HG02588 (cell line): ENCODE measurements at regions not wholly inside any gene's neighbourhood (a gene's known extent, or its start where the extent isn't known, plus 50 kb on each side); places are given as distances from the start of the nearest gene placed in this dataset.

ENCODE experiments used
- ATAC-seq: cut with Tn5 transposase; IDR thresholded peaks from one replicate; pipeline ENCODE4 v1.9.1; 2021; ENCODE audit warnings: mild to moderate bottlenecking, moderate library complexity; ENCODE audit not compliant: unreplicated experiment

DNA sequence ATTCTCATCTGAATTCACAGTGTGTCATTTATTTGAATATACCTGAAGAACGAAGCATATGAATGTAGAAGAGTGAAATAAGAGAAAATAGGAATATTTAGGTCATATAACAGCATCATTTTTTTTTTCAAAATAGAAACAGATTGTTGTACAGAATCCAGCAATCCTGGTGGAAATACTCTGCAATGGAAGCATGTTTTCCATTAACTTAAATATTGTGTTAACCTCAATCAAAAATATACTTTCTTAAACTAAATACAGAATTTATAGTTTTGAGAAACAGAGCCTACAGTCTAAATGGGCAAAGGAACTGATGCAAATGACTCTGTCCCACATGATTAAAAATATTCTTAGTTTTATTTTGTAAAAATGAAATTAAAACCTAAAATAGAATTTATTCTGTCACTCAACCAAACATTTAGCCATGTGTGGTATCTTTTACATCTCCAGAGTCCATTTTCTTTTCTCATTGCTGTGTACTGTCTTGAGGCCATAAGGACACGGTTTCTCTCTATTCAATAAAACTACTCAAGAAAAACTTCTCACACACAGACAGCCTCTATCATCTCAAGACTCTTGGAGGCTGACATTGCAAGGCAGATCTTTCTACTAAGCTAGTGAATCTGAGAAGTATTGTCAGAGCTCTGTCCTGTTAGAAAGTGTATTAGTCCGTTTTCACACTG is 322.6 kb downstream of the LTN1 start:
- ATAC-seq = no peak

GRCh38 chr21:28669321-28669720 is 323.4 kb downstream of the LTN1 start:
- ATAC-seq = no peak

GRCh38 chr21:28663754-28664153 is 328.9 kb downstream of the LTN1 start:
- ATAC-seq = no peak

DNA sequence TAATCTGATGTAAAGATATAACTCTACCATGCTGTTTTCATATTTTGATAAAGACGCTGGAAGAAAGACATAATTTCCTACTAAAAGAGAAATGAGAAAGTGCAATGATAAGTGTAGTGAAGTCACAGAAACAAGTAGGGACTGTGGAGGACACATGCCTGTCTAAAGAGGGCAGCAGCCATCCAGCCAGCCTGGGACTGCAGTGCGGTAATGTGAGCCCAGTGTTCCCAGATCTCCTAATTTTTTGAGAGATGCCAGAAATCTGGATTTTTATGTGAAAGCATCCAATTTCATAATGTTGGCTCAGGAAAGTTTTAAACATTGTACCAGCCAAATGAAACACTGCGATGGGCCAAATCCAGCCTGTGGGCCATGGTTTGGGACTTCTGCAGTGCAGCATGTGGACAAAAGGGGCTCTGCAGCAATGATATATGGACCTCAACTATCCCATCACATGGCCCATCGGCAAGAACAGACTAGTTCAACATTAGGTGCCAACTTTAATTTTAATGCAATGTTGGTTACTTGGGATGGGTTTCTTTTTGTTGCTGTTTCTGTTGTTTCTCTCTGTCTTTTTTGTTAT is 329.5 kb downstream of the LTN1 start:
- no peak for ATAC-seq

DNA sequence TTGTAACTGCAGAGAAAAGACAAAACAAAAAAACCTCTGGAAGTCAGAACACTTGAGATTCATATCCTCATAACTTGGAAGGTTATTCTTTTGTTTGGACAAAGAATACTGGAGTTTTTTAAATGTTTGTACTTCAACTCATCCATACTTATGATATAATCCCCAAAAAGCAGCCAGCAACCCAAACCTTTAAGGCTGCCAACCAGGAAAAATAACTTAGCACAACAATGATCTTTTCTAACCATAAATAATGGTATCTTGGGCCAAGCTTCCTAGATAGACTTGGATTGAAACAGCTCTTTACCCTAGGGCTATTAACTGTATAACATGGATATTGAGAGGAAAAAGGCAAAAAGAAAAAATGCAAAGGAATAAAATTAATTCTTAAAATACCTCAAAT is 335.1 kb downstream of the LTN1 start:
- no peak for ATAC-seq

DNA sequence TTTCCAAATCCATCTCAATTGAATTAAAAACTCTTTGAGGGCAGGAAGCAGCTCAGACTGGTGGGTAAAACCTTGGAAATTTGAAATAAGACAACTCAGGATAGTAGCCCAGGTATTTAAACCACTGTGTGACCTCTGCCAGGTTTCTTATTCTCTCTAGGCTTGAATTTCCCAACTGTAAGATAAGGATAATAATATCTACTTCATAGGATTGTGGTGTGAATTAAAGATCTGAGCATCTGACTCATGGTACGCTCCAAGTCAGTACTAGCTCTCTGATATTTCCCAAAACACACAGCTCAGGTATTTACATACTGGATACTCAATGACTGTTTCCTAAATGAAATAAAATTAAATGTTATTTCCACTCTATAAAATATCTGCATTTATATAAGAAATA is 337.2 kb downstream of the LTN1 start:
- no peak for ATAC-seq

DNA sequence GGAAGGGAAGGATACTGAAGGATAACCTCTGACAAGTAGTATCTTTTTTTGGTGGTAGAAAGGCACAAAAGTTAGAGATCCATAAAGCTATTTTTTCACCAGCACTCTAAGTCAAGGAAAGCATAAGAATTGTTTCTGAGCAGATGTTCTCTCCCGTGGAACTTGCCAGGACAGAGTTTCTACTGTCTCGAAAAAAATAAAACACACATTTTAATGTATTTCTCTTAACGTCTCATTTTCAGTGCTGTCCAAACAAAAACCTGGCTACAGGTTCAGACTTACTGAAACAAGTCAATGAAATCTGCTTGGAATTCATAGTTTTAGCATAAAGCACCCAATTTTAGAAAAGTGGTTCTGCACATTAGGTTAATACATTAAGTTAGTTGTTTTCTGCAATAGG is 338.3 kb downstream of the LTN1 start:
- ATAC-seq = no peak

- no peak for ATAC-seq
Observed at GRCh38 chr21:28644762-28645161, 347.9 kb downstream of the LTN1 start.

DNA sequence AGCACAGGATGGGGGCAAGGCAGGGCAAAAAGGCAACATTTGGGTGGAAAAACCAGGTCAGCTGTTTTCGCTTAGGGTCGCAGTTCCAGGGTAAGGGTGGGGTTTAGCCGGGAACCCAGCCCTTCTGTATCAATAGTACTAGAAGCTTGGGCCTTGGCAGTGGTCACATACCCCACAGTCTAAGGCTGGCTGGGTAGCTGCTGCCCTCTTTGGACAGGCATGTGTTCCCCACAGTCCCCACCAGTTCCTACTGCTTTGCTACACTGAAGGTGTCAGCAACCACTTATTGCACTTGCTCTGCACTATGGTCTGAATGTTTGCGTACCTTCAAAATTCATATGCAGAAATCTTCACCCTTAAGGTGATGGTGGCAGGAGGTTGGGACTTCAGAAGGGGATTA is 349.8 kb downstream of the LTN1 start:
- ATAC-seq = no peak

GRCh38 chr21:28641731-28642130 is 350.9 kb downstream of the LTN1 start:
- no peak for ATAC-seq

DNA sequence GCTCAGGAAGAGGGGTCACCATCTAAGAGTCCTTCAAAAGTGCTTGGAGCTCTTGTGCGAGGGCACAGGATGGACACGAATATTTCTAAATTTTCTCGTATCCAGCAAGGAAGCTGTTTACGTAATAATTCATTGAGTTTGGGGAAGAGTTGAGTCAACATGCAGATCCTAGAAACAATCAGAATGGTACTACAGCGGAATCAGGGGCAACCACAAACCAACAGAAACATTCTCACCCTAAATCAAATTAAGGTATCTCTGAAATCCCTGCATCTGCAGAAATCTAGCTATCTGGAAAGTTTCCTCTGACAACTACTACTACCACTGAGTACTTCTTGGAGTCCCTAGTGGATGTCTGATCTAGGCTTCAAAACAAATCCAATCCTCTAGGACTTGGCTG is 352.4 kb downstream of the LTN1 start:
- ATAC-seq = no peak

- no peak for ATAC-seq
Observed at GRCh38 chr21:28639737-28640136, 352.9 kb downstream of the LTN1 start.

DNA sequence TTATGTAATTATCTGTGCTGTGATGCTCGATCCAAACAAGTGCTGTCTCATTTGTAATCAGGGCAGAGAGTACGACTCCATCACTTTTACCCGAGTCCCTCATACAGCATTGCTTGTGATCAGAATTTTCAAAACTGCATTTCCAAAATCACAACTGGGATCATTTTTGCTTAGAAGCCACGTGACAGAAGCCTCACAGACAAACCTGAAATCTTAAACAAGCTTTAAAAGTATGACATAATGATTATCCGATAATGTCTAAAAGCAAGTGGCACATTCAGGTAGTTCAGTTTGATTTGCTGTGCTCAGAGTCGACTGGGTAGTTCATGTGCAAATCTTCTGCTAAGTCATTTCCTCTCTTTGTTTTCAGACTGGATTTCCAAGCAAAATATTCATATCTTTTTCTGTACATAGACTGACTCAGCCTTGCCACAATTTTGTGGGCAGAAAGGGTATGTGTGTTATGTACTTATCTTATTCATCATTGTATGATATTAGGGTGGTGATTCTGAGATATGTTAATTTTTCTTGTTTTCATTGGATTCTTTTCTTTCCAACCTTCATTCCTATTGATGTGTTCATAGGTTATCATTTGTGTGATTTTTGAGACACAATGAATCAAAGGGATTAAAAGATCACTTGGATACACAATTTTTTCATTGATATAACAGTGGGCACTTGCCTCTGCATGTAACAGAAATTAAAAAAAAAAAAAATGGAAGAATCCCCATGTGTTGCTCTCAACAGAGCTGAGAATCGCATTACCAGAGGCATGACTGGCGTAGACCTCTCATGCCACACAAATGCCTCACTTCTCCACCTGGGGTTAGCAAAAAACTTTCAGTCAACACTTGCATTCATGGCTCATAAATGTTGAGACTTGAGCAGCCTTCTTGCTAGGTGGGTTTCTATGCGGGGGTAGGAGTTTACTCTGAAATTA is 355.7 kb downstream of the LTN1 start:
- ATAC-seq = no peak

DNA sequence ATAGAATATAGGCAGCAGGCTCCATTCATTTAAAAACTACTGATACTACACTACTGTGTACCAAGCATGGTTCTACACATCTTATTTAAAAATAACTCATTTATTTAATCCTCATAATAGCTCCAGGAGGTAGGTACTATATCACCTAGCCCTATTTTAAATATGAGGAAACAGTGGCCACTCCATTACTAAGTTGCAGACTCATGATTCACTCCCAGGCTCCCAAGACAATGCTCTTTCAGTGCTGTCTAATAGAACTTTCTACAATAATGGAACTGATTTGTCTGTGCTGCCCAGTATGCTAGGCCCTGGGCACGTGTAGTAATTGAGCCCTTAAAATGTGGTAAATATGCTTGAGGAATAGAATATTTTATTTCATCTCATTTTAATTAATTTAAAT is 357.1 kb downstream of the LTN1 start:
- no peak for ATAC-seq

DNA sequence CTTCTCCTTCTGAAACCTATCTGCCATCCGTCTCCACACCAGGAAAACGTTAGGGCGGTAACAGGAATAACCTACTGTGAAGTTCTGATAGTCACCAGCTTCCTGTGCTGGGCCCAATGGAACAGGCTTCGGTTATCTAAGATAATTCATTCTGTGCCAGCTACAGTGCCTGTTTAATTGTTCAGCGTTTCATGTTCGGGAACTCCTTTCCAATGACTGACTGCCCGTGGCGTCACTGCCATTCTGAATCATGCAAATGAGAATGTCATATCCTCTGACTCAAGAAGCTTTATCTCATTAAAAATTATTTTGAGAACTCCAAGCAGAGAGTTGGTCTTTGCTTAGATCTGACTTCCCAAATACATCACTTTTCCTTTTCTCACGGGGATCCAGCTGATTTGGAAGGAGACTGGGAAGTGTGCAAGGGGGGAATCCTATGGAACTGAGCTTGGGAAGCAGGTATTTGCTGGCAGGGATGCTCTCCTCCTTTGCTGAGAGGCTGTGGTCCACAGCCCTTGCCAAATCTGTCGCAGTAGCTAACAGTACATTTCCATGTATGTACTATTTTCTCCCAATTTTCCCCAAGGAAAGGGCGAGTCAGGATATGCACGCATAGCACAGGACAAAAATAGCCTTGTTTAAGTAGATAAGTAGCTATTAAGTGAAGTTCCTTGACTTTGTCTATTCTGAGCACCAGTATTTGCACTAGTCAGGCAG is 358.7 kb downstream of the LTN1 start:
- ATAC-seq = no peak

GRCh38 chr21:28632755-28633408 is 359.8 kb downstream of the LTN1 start:
- no peak for ATAC-seq

DNA sequence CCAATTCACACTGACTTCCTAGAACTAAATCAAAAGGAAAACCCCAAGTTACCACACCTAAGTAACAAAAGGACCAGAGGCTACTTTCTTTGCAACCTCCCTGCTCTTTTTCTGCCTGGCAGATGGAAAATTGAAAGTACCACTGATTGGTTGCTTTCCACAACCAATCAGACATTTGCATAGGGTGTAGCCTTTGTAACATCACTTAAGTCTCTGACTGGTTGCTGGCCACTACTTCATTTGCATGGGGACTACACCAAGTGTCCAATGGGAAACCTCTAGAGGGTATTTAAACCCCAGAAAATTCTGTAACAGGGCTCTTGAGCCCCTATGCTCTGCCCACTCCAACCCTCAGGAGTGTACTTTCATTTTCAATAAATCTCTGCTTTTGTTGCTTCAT is 365.0 kb downstream of the LTN1 start:
- ATAC-seq = no peak

DNA sequence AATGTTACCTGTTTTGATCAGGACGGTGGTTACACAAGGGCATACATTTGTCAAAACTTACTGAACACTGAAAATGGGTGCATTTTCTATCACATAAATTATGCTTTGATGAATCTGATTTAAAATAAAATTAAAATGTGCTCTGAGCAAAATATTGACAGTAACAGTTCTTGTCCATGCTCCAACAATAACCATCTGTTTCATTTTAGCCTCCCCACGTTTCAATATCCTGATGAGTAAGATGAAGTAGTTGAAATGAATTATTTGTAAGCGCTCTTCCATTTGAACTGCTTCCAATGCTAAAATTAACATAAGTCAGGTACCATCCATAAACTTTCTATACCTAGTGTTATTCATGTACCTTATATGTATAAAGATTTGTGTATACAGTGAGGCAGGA is 365.4 kb downstream of the LTN1 start:
- ATAC-seq = no peak

DNA sequence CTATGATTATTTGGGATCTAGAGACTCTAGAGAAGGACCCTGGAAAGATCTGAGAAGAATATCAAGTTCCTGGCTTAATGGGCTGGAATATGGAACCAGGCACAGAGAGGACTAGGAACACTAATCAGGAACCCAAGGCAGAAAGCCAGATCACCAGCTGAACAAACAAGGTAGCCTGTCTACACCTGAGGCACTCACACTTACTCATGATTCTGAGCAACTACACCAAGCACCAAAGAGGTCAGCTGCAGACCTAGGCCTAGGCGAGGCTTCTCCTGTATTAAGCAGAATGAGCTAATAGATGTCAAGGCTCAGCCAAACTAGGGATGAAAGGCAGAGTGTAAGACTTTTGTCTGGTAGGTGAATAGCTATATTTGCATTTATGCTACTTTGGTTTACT is 368.1 kb downstream of the LTN1 start:
- no peak for ATAC-seq

- ATAC-seq = no peak
Observed at GRCh38 chr21:28617300-28617699, 375.4 kb downstream of the LTN1 start.

DNA sequence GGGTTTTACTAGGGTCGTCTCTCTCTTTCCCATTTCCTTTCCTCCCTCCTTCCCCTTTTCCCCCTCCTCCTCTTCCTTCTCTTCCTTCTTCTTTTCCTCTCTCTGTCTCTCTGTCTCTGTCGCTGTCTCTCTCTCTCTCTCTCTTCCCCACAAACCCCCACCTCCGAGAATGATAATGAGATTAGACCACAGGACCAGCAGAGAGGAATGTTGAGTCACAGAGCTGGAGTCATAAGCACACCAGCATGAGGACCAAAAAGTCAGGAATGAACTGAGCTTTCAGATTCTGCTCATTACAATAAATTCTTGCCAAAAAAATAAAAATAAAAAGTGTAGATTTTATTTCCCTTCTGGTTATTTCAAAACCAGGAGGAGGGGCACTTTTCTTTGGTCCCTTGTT is 377.4 kb downstream of the LTN1 start:
- ATAC-seq = no peak
